Hepatocyte (in vitro differentiated cells): ENCODE measurements at regions not wholly inside any gene's neighbourhood (a gene's known extent, or its start where the extent isn't known, plus 50 kb on each side); places are given as distances from the start of the nearest gene placed in this dataset.
"Not testable (repeated sequence)": the region's sequence is repeated elsewhere in the genome, so short reads cannot be mapped to it uniquely, and the experiment has no call there.

Experiments used
- DNase-seq: peaks from one replicate; pipeline ENCODE4 v3.0.0-alpha.2; 2016; ENCODE audit warnings: low spot score
- H2AFZ ChIP-seq: fragments of 200-600 bp; sonication (generic); 2 replicates; pipeline ENCODE4 v1.6.0; 2016; ENCODE audit warnings: antibody characterized with exemption, mild to moderate bottlenecking
- H3K27ac ChIP-seq: fragments of 200-600 bp; sonication (generic); 2 replicates; pipeline ENCODE4 v1.5.1; 2016; ENCODE audit warnings: mild to moderate bottlenecking
- H3K27me3 ChIP-seq: fragments of 200-600 bp; sonication (generic); 2 replicates; pipeline ENCODE4 v1.6.1; 2016
- H3K36me3 ChIP-seq: fragments of 200-600 bp; sonication (generic); replicated peaks from 2 replicates; pipeline ENCODE4 v1.5.1; 2016; ENCODE audit warnings: low read depth; ENCODE audit not compliant: insufficient read depth
- H3K4me1 ChIP-seq: fragments of 200-600 bp; sonication (generic); 2 replicates; pipeline ENCODE4 v1.5.1; 2016; ENCODE audit warnings: mild to moderate bottlenecking, moderate library complexity; ENCODE audit not compliant: insufficient read depth
- H3K4me2 ChIP-seq: fragments of 200-600 bp; sonication (generic); 2 replicates; pipeline ENCODE4 v1.6.0; 2016
- H3K4me3 ChIP-seq: fragments of 200-600 bp; sonication (generic); 2 replicates; pipeline ENCODE4 v1.5.1; 2016; ENCODE audit warnings: mild to moderate bottlenecking
- H3K79me2 ChIP-seq: fragments of 200-600 bp; sonication (generic); 2 replicates; pipeline ENCODE4 v1.6.0; 2017; ENCODE audit warnings: mild to moderate bottlenecking
- H3K9me2 ChIP-seq: fragments of 200-600 bp; sonication (generic); replicated peaks from 2 replicates; pipeline ENCODE4 v1.6.0; 2017; ENCODE audit warnings: mild to moderate bottlenecking; ENCODE audit not compliant: insufficient read depth
- H3K9me3 ChIP-seq: fragments of 200-600 bp; sonication (generic); 2 replicates; pipeline ENCODE4 v1.5.1; 2016; ENCODE audit warnings: low read depth, mild to moderate bottlenecking
- H4K20me1 ChIP-seq: fragments of 200-600 bp; sonication (generic); 2 replicates; pipeline ENCODE4 v1.6.0; 2016; ENCODE audit warnings: mild to moderate bottlenecking; ENCODE audit not compliant: insufficient read depth, poor library complexity, severe bottlenecking
- EZH2 ChIP-seq: fragments of 200-600 bp; sonication (generic); IDR thresholded peaks from 2 replicates; pipeline ENCODE4 v1.6.1; 2016; ENCODE audit warnings: antibody characterized with exemption, mild to moderate bottlenecking, borderline replicate concordance
- EZH2phosphoT487 ChIP-seq: fragments of 200-600 bp; sonication (generic); IDR thresholded peaks from one replicate; pipeline ENCODE4 v1.6.1; 2018; ENCODE audit warnings: antibody characterized with exemption, mild to moderate bottlenecking, low read depth, moderate library complexity; ENCODE audit not compliant: unreplicated experiment, severe bottlenecking
- WGBS: methylation state at CpG from one replicate; pipeline ENCODE4 v1.1.6; 2016; ENCODE audit warnings: low lambda C conversion rate; ENCODE audit errors: missing lambda C conversion rate; 5-methylcytosine and 5-hydroxymethylcytosine counted together
- TF ChIP-seq, protein P1 (sequence below): fragments of 200-600 bp; sonication (generic); IDR thresholded peaks from 2 replicates; pipeline ENCODE4 v1.5.1; 2016; ENCODE audit warnings: antibody characterized with exemption, mild to moderate bottlenecking; ENCODE audit not compliant: poor library complexity

DNA sequence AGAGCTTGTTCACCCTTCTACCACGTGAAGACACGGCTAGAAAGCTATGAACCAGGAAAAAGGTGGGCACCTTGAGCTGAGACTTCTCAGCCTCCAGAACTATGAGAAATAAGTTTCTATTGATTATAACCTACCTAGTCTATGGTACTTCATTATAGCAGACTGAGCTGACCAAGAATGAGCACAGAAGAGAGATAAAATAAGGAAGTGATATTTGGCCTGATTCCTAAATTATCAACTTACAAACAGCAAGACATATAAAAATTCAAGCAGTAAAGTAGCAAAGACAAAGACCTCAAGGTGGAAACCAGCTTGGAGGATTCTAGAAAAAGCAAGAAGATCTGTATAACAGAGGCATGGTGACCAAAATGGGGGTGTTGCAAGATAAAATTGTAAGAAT lies 63.9 kb upstream of the OSTN start:
- Histone ChIP-seq H4K20me1 (no peaks in the 10 kb centered on the region), H3K36me3 (no peaks in the 10 kb centered on the region), H2AFZ (no peak overlapping the region), H3K9me2 (no peaks in the 10 kb centered on the region), H3K4me2 (no peak overlapping the region), H3K27ac (no peak overlapping the region), H3K4me3 (no peak overlapping the region), H3K27me3 (no peaks in the 10 kb centered on the region), H3K4me1 (no peaks in the 10 kb centered on the region), H3K79me2 (no peaks in the 10 kb centered on the region), H3K9me3 (no peaks in the 10 kb centered on the region)
- TF ChIP-seq EZH2 (no peak), EZH2phosphoT487 (no peak)
- TF ChIP-seq, protein P1, sequence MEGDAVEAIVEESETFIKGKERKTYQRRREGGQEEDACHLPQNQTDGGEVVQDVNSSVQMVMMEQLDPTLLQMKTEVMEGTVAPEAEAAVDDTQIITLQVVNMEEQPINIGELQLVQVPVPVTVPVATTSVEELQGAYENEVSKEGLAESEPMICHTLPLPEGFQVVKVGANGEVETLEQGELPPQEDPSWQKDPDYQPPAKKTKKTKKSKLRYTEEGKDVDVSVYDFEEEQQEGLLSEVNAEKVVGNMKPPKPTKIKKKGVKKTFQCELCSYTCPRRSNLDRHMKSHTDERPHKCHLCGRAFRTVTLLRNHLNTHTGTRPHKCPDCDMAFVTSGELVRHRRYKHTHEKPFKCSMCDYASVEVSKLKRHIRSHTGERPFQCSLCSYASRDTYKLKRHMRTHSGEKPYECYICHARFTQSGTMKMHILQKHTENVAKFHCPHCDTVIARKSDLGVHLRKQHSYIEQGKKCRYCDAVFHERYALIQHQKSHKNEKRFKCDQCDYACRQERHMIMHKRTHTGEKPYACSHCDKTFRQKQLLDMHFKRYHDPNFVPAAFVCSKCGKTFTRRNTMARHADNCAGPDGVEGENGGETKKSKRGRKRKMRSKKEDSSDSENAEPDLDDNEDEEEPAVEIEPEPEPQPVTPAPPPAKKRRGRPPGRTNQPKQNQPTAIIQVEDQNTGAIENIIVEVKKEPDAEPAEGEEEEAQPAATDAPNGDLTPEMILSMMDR: no peak
- 84% methylated on average over 2 of the region's 2 CpGs for WGBS
- DNase-seq: no peak

DNA sequence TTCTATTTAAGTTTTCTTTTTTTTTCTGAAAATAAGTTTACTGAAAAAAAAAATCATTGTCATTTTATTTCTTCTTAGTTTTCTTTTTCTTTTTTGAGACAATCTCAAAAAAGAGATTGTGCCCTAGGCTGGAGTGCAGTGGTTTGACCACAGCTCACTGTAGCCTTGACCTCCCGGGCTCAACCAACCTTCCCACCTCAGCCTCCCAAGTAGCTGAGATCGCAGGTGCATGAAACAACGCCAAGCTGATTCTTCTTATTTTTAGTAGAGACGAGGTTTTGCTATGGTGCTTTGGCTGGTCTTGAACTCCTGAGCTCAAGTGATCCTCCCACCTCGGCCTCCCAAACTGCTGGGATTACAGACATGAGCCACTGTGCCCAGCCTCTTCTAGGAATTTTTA lies 65.7 kb upstream of the OSTN start:
- Histone ChIP-seq H4K20me1 (no peaks in the 10 kb centered on the region), H3K27ac (no peak overlapping the region), H3K36me3 (no peaks in the 10 kb centered on the region), H3K79me2 (no peaks in the 10 kb centered on the region), H3K27me3 (no peaks in the 10 kb centered on the region), H3K9me2 (no peaks in the 10 kb centered on the region), H3K4me3 (no peak overlapping the region), H3K4me1 (no peaks in the 10 kb centered on the region), H3K9me3 (no peaks in the 10 kb centered on the region), H2AFZ (no peak overlapping the region), H3K4me2 (no peak overlapping the region)
- no peak for TF ChIP-seq EZH2
- TF ChIP-seq EZH2phosphoT487: no peak
- TF ChIP-seq, protein P1: no peak
- 94% methylated on average over 5 of the region's 5 CpGs for WGBS
- no peak for DNase-seq

DNA sequence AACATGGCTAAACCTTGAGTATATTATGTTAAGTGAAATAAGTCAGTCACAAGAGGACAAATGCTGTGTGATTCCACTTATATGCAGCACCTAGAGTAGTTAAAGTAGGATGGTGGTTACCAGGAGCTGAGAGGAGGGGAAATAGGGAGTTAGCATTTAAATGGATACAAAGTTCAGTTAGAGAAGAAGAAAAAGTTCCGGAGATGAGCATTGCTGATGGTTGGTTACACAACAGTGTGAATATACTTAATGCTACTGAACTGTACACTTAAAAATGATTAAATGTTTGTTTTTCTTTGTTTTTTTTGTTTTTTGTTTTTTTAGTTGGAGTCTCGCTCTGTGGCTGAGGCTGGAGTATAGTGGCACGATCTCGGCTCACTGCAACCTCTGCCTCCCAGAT lies 67.7 kb upstream of the OSTN start:
- Histone ChIP-seq H3K9me2 (no peaks in the 10 kb centered on the region), H3K4me1 (no peaks in the 10 kb centered on the region), H3K27ac (no peak overlapping the region), H3K9me3 (no peaks in the 10 kb centered on the region), H3K79me2 (no peaks in the 10 kb centered on the region), H3K27me3 (no peaks in the 10 kb centered on the region), H3K36me3 (no peaks in the 10 kb centered on the region), H3K4me2 (no peak overlapping the region), H3K4me3 (no peak overlapping the region), H4K20me1 (no peaks in the 10 kb centered on the region), H2AFZ (no peak overlapping the region)
- no peak for DNase-seq
- TF ChIP-seq, protein P1: no peak
- TF ChIP-seq EZH2phosphoT487: no peak
- TF ChIP-seq EZH2: no peak
- WGBS: 96% methylated on average over 4 of the region's 4 CpGs

DNA sequence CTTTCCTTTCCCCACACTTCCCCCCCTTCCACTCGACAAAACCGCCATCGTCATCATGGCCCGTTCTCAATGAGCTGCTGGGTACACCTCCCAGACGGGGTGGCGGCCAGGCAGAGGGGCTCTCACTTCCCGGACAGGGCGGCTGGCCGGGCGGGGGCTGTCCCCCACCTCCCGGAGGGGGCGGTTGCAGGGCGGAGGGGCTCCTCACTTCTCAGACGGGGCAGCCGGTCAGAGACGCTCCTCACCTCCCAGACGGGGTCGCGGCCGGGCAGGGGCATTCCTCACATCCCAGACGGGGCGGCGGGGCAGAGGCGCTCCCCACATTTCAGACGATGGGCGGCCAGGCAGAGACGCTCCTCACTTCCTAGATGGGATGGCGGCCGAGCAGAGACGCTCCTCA lies 74.2 kb upstream of the OSTN start:
- 100% methylated on average over 14 of the region's 30 CpGs for WGBS
- not testable (repeated sequence) for H3K27me3 ChIP-seq, H3K36me3 ChIP-seq, H3K9me2 ChIP-seq, H3K4me3 ChIP-seq, DNase-seq, H3K4me2 ChIP-seq, H3K27ac ChIP-seq, H3K79me2 ChIP-seq, H3K9me3 ChIP-seq, H3K4me1 ChIP-seq, H4K20me1 ChIP-seq, H2AFZ ChIP-seq
